ENCODE measurements at regions not wholly inside any gene's neighbourhood (a gene's known extent, or its start where the extent isn't known, plus 50 kb on each side); places are given as distances from the start of the nearest gene placed in this dataset.

GRCh38 chr5:5886812-5887486 is 464.5 kb downstream of the ICE1 start:
- ATAC-seq (ENCODE audit: low FRiP score) (no peak), DNase-seq (no peak)
- Histone ChIP-seq H3K27ac (ENCODE audit: low read depth in 1 of 2, low read length in 2 of 2) (no peak overlapping the region), H3K4me3 (ENCODE audit: low read length in 2 of 2) (no peak overlapping the region), H3K36me3 (ENCODE audit: control insufficient read depth in 1 of 2, insufficient read depth in 2 of 2, low read length in 1 of 2) (no peaks in the 10 kb centered on the region), H3K27me3 (ENCODE audit: control insufficient read depth in 1 of 2, insufficient read depth in 2 of 2, low read length in 1 of 2) (no peaks in the 10 kb centered on the region), H3K9me3 (ENCODE audit: control insufficient read depth, low read length) (no peaks in the 10 kb centered on the region), H3K4me1 (ENCODE audit: control insufficient read depth in 1 of 2, insufficient read depth in 2 of 2, low read length in 2 of 2) (no peaks in the 10 kb centered on the region)
- 51 to 55% methylated on average over 35 to 42 of the region's 42 CpGs for whole genome bisulfite sequencing, 2 donors
- intact Hi-C loops (cut with DNase I), result loop anchor here in 1 of 2 donors (10.0 kb wide), 1 partner anchor 392 kb away; no protein-coding TSS in a partner anchor

GRCh38 chr5:5886353-5886752 is 463.9 kb downstream of the ICE1 start:
- DNase-seq (no peak), ATAC-seq (ENCODE audit: low FRiP score) (no peak)
- Histone ChIP-seq H3K4me3 (ENCODE audit: low read length in 2 of 2) (no peak overlapping the region), H3K36me3 (ENCODE audit: control insufficient read depth in 1 of 2, insufficient read depth in 2 of 2, low read length in 1 of 2) (no peaks in the 10 kb centered on the region), H3K27me3 (ENCODE audit: control insufficient read depth in 1 of 2, insufficient read depth in 2 of 2, low read length in 1 of 2) (no peaks in the 10 kb centered on the region), H3K9me3 (ENCODE audit: control insufficient read depth, low read length) (no peaks in the 10 kb centered on the region), H3K27ac (ENCODE audit: low read depth in 1 of 2, low read length in 2 of 2) (no peak overlapping the region), H3K4me1 (ENCODE audit: control insufficient read depth in 1 of 2, insufficient read depth in 2 of 2, low read length in 2 of 2) (no peaks in the 10 kb centered on the region)
- intact Hi-C loops (cut with DNase I), result loop anchor here in 1 of 2 donors (10.0 kb wide), 1 partner anchor 392 kb away; no protein-coding TSS in a partner anchor
- 93 to 94% methylated on average over 19 to 20 of the region's 20 CpGs for WGBS, 2 donors

GRCh38 chr5:5885782-5886181 is 463.3 kb downstream of the ICE1 start:
- Histone ChIP-seq H3K4me1 (ENCODE audit: control insufficient read depth in 1 of 2, insufficient read depth in 2 of 2, low read length in 2 of 2) (no peaks in the 10 kb centered on the region), H3K4me3 (ENCODE audit: low read length in 2 of 2) (no peak overlapping the region), H3K27me3 (ENCODE audit: control insufficient read depth in 1 of 2, insufficient read depth in 2 of 2, low read length in 1 of 2) (no peaks in the 10 kb centered on the region), H3K27ac (ENCODE audit: low read depth in 1 of 2, low read length in 2 of 2) (no peak overlapping the region), H3K36me3 (ENCODE audit: control insufficient read depth in 1 of 2, insufficient read depth in 2 of 2, low read length in 1 of 2) (no peaks in the 10 kb centered on the region), H3K9me3 (ENCODE audit: control insufficient read depth, low read length) (no peaks in the 10 kb centered on the region)
- no peak for ATAC-seq (ENCODE audit: low FRiP score)
- 95 to 97% methylated on average over 8 of the region's 8 CpGs for WGBS, 2 donors
- DNase-seq, result no peak
- intact Hi-C loops (cut with DNase I), result loop anchor here in 1 of 2 donors (10.0 kb wide), 1 partner anchor 391 kb away; no protein-coding TSS in a partner anchor

- Histone ChIP-seq H3K27me3 (ENCODE audit: control insufficient read depth in 1 of 2, insufficient read depth in 2 of 2, low read length in 1 of 2) (no peaks in the 10 kb centered on the region), H3K4me3 (ENCODE audit: low read length in 2 of 2) (no peak overlapping the region), H3K9me3 (ENCODE audit: control insufficient read depth, low read length) (no peaks in the 10 kb centered on the region), H3K4me1 (ENCODE audit: control insufficient read depth in 1 of 2, insufficient read depth in 2 of 2, low read length in 2 of 2) (no peaks in the 10 kb centered on the region), H3K36me3 (ENCODE audit: control insufficient read depth in 1 of 2, insufficient read depth in 2 of 2, low read length in 1 of 2) (no peaks in the 10 kb centered on the region), H3K27ac (ENCODE audit: low read depth in 1 of 2, low read length in 2 of 2) (no peak overlapping the region)
- 93 to 98% methylated on average over 5 of the region's 5 CpGs for WGBS, 2 donors
- intact Hi-C loops (cut with DNase I), result loop anchor here in 1 of 2 donors (10.0 kb wide), 1 partner anchor 390 kb away; no protein-coding TSS in a partner anchor
- DNase-seq (no peak), ATAC-seq (ENCODE audit: low FRiP score) (no peak)
Measured at GRCh38 chr5:5884593-5884992, 462.1 kb downstream of the ICE1 start.

GRCh38 chr5:5883562-5883961 is 461.1 kb downstream of the ICE1 start:
- ATAC-seq (ENCODE audit: low FRiP score) (no peak), DNase-seq (no peak)
- Histone ChIP-seq H3K9me3 (ENCODE audit: control insufficient read depth, low read length) (no peaks in the 10 kb centered on the region), H3K27me3 (ENCODE audit: control insufficient read depth in 1 of 2, insufficient read depth in 2 of 2, low read length in 1 of 2) (no peaks in the 10 kb centered on the region), H3K4me1 (ENCODE audit: control insufficient read depth in 1 of 2, insufficient read depth in 2 of 2, low read length in 2 of 2) (no peaks in the 10 kb centered on the region), H3K4me3 (ENCODE audit: low read length in 2 of 2) (no peak overlapping the region), H3K36me3 (ENCODE audit: control insufficient read depth in 1 of 2, insufficient read depth in 2 of 2, low read length in 1 of 2) (no peaks in the 10 kb centered on the region), H3K27ac (ENCODE audit: low read depth in 1 of 2, low read length in 2 of 2) (no peak overlapping the region)
- intact Hi-C loops (cut with DNase I), result loop anchor here in 1 of 2 donors (10.0 kb wide), 1 partner anchor 389 kb away; no protein-coding TSS in a partner anchor
- WGBS, 2 donors, result 70 to 76% methylated on average over 4 to 5 of the region's 5 CpGs

GRCh38 chr5:5883146-5883545 is 460.7 kb downstream of the ICE1 start:
- WGBS, 2 donors, result 67 to 69% methylated on average over 5 of the region's 5 CpGs
- DNase-seq, result no peak
- Histone ChIP-seq H3K9me3 (ENCODE audit: control insufficient read depth, low read length) (peaks cover 1% of the 10 kb centered on the region), H3K27me3 (ENCODE audit: control insufficient read depth in 1 of 2, insufficient read depth in 2 of 2, low read length in 1 of 2) (no peaks in the 10 kb centered on the region), H3K36me3 (ENCODE audit: control insufficient read depth in 1 of 2, insufficient read depth in 2 of 2, low read length in 1 of 2) (no peaks in the 10 kb centered on the region), H3K4me3 (ENCODE audit: low read length in 2 of 2) (no peak overlapping the region), H3K27ac (ENCODE audit: low read depth in 1 of 2, low read length in 2 of 2) (no peak overlapping the region), H3K4me1 (ENCODE audit: control insufficient read depth in 1 of 2, insufficient read depth in 2 of 2, low read length in 2 of 2) (no peaks in the 10 kb centered on the region)
- intact Hi-C loops (cut with DNase I), result loop anchor here in 1 of 2 donors (10.0 kb wide), 1 partner anchor 388 kb away; no protein-coding TSS in a partner anchor
- no peak for ATAC-seq (ENCODE audit: low FRiP score)

GRCh38 chr5:5882706-5883105 is 460.2 kb downstream of the ICE1 start:
- no peak for DNase-seq
- WGBS, 2 donors, result 37 to 44% methylated on average over 6 of the region's 6 CpGs

GRCh38 chr5:5881294-5881693 is 458.8 kb downstream of the ICE1 start:
- no peak for DNase-seq
- H3K4me1 ChIP-seq (ENCODE audit: control insufficient read depth in 1 of 2, insufficient read depth in 2 of 2, low read length in 2 of 2), result no peaks in the 10 kb centered on the region
- no peak overlapping the region for H3K27ac ChIP-seq (ENCODE audit: low read depth in 1 of 2, low read length in 2 of 2)
- no peak overlapping the region for H3K4me3 ChIP-seq (ENCODE audit: low read length in 2 of 2)
- H3K36me3 ChIP-seq (ENCODE audit: control insufficient read depth in 1 of 2, insufficient read depth in 2 of 2, low read length in 1 of 2), result no peaks in the 10 kb centered on the region
- intact Hi-C loops (cut with DNase I), result loop anchor here in 1 of 2 donors (10.0 kb wide), 1 partner anchor 386 kb away; no protein-coding TSS in a partner anchor
- no peak for ATAC-seq (ENCODE audit: low FRiP score)
- no peaks in the 10 kb centered on the region for H3K27me3 ChIP-seq (ENCODE audit: control insufficient read depth in 1 of 2, insufficient read depth in 2 of 2, low read length in 1 of 2)
- 80 to 86% methylated on average over 5 of the region's 5 CpGs for WGBS, 2 donors
- H3K9me3 ChIP-seq (ENCODE audit: control insufficient read depth, low read length), result peaks cover 1% of the 10 kb centered on the region

More at GRCh38 chr5:5882706-5883105, 460.2 kb downstream of the ICE1 start:
- H3K4me1 ChIP-seq (ENCODE audit: control insufficient read depth in 1 of 2, insufficient read depth in 2 of 2, low read length in 2 of 2), result no peaks in the 10 kb centered on the region
- H3K9me3 ChIP-seq (ENCODE audit: control insufficient read depth, low read length), result peaks cover 1% of the 10 kb centered on the region
- intact Hi-C loops (cut with DNase I), result loop anchor here in 1 of 2 donors (10.0 kb wide), 1 partner anchor 388 kb away; no protein-coding TSS in a partner anchor
- no peaks in the 10 kb centered on the region for H3K27me3 ChIP-seq (ENCODE audit: control insufficient read depth in 1 of 2, insufficient read depth in 2 of 2, low read length in 1 of 2)
- no peak for ATAC-seq (ENCODE audit: low FRiP score)
- no peak overlapping the region for H3K27ac ChIP-seq (ENCODE audit: low read depth in 1 of 2, low read length in 2 of 2)
- H3K36me3 ChIP-seq (ENCODE audit: control insufficient read depth in 1 of 2, insufficient read depth in 2 of 2, low read length in 1 of 2), result no peaks in the 10 kb centered on the region
- H3K4me3 ChIP-seq (ENCODE audit: low read length in 2 of 2), result no peak overlapping the region

All from aorta (tissue), 5 donors.